Stomach (tissue), 8 donors: ENCODE measurements at regions not wholly inside any gene's neighbourhood (a gene's known extent, or its start where the extent isn't known, plus 50 kb on each side); places are given as distances from the start of the nearest gene placed in this dataset.

Source experiments
- DNase-seq, 2 donors: peaks; one replicate each; pipeline versions ENCODE4 v3.0.0 to v3.0.0-alpha.2; 2013 to 2019
- H3K27ac ChIP-seq, 5 donors: fragments of 200-600 bp in 4 of 5; sonication (generic) in 4 of 5; one replicate each; pipeline ENCODE4 v1.5.1; 2013 to 2019; ENCODE audit warnings: mild to moderate bottlenecking in 1 of 5, moderate library complexity in 1 of 5
- H3K27me3 ChIP-seq, 3 donors: fragments of 200-600 bp; sonication (generic); one replicate each; pipeline ENCODE4 v1.5.1; 2017 to 2019; ENCODE audit warnings: mixed run types in 1 of 3
- H3K36me3 ChIP-seq, 4 donors: fragments of 200-600 bp; sonication (generic); 1 replicate in 3 of 4; 2 replicates in 1 of 4; pipeline ENCODE4 v1.5.1; 2016 to 2019
- H3K4me1 ChIP-seq, 4 donors: fragments of 200-600 bp; sonication (generic); one replicate each; pipeline ENCODE4 v1.5.1; 2016 to 2019
- H3K4me3 ChIP-seq, 4 donors: fragments of 200-600 bp; sonication (generic) in 3 of 4; one replicate each; pipeline ENCODE4 v1.5.1; 2016 to 2019; ENCODE audit warnings: mild to moderate bottlenecking in 1 of 4
- H3K9me3 ChIP-seq, 4 donors: fragments of 200-600 bp; sonication (generic); one replicate each; pipeline ENCODE4 v1.5.1; 2016 to 2019
- EP300 ChIP-seq: sonication (generic); formaldehyde crosslinking; IDR thresholded peaks from one replicate; pipeline ENCODE4 v1.6.1; 2017; ENCODE audit warnings: antibody characterized with exemption
- POLR2A ChIP-seq, 4 donors: fragments of 450-650 bp; IDR thresholded peaks; one replicate each; pipeline ENCODE4 v1.6.1; 2016; ENCODE audit warnings: antibody characterized with exemption in 4 of 4, control low read depth in 2 of 4, mild to moderate bottlenecking in 1 of 4, moderate library complexity in 1 of 4
- POLR2AphosphoS5 ChIP-seq, 3 donors: sonication (generic); formaldehyde crosslinking; IDR thresholded peaks; one replicate each; pipeline ENCODE4 v1.6.1; 2016; ENCODE audit warnings: antibody characterized with exemption in 3 of 3
- WGBS, 5 donors: extraction: QIAGEN DNeasy Blood & Tissue Kit in 3 of 5; methylation state at CpG; one replicate each; pipeline versions ENCODE4 v1.1.5 to v1.1.7; 2013 to 2018; 5-methylcytosine and 5-hydroxymethylcytosine counted together
- intact Hi-C: fragments of 100-400 bp; cut with DNase I; formaldehyde crosslinking; loops from one replicate; pipeline ENCODE4 v1.15.1; 2023; ENCODE audit warnings: low total_unique reads
- TF ChIP-seq, protein P1 (sequence below), 7 experiments: fragments of 450-650 bp in 4 of 7; fragments of 200-600 bp in 3 of 7; sonication (generic) in 3 of 7; IDR thresholded peaks; one replicate each; pipeline ENCODE4 v1.5.1; 2016 to 2019; ENCODE audit warnings: antibody characterized with exemption in 7 of 7, control low read depth in 2 of 7, mild to moderate bottlenecking in 1 of 7
- donor health status: healthy with polysubstance abuse.
- donor health status: Bipolar disorder and iron deficiency.
- donor health status: healthy.

DNA sequence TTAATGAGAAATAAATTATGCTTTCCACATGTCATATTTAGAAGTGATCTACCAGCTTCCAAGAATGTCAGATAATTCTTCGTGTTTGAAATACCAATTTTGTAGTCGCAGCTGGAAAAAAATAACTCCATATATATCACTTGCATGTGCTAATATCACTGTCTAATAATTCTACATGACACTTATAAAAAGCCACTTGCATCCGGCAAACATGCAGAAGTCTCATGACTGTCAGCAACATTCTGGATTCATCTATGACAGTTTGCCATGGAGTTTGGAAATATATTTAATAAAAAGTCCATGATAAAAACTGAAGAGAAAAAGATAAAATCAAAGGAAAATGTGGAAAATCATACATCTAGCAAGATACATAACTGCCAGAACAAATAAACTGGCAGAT, 1784.4 kb downstream of the SUCLG1 start:
- no peak overlapping the region for H3K4me3 ChIP-seq
- TF ChIP-seq POLR2AphosphoS5 (IDR thresholded peaks at IDR 0.05), result no peak
- TF ChIP-seq POLR2A (IDR thresholded peaks at IDR 0.05), result no peak
- TF ChIP-seq, protein P1, sequence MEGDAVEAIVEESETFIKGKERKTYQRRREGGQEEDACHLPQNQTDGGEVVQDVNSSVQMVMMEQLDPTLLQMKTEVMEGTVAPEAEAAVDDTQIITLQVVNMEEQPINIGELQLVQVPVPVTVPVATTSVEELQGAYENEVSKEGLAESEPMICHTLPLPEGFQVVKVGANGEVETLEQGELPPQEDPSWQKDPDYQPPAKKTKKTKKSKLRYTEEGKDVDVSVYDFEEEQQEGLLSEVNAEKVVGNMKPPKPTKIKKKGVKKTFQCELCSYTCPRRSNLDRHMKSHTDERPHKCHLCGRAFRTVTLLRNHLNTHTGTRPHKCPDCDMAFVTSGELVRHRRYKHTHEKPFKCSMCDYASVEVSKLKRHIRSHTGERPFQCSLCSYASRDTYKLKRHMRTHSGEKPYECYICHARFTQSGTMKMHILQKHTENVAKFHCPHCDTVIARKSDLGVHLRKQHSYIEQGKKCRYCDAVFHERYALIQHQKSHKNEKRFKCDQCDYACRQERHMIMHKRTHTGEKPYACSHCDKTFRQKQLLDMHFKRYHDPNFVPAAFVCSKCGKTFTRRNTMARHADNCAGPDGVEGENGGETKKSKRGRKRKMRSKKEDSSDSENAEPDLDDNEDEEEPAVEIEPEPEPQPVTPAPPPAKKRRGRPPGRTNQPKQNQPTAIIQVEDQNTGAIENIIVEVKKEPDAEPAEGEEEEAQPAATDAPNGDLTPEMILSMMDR (IDR thresholded peaks at IDR 0.05), result no peak
- no peak overlapping the region for H3K27ac ChIP-seq
- DNase-seq, result no peak
- intact Hi-C loops, result no loop called here
- WGBS, 5 donors, result 72 to 88% (median 76%) methylated on average over 3 of the region's 3 CpGs
- H3K27me3 ChIP-seq, result no peaks in the 10 kb centered on the region
- no peaks in the 10 kb centered on the region for H3K36me3 ChIP-seq
- H3K4me1 ChIP-seq, result no peaks in the 10 kb centered on the region
- peaks cover 0 to 3% (median 0%) of the 10 kb centered on the region in 4 donors for H3K9me3 ChIP-seq

DNA sequence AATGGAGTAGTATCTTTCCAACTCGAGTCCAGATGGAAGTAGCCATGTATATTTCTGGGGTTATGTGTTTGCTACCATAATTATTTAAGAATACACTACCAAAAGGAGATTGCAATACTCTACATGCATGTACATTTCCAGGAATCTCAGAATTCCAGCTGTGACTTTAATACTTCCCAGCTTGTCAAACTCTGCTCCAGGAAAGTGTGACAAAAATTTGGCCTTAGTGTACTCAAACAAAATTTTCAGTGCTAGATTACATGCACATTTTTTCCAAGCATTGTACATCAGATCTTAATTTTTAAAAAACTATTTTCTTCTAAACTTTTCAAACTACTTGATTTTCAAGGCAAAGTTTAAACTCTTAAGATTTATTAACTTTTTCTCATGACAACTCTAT, 1791.6 kb downstream of the SUCLG1 start:
- DNase-seq, result no peak
- Histone ChIP-seq H3K9me3 (no peaks in the 10 kb centered on the region), H3K27me3 (no peaks in the 10 kb centered on the region), H3K27ac (no peak overlapping the region), H3K4me3 (no peak overlapping the region), H3K36me3 (no peaks in the 10 kb centered on the region), H3K4me1 (no peaks in the 10 kb centered on the region)
- WGBS, 5 donors, result 51 to 76% (median 61%) methylated on average over 1 of the region's 1 CpG
- TF ChIP-seq, protein P1 (IDR thresholded peaks at IDR 0.05), result no peak
- no peak for TF ChIP-seq POLR2AphosphoS5 (IDR thresholded peaks at IDR 0.05)
- intact Hi-C loops, result no loop called here

DNA sequence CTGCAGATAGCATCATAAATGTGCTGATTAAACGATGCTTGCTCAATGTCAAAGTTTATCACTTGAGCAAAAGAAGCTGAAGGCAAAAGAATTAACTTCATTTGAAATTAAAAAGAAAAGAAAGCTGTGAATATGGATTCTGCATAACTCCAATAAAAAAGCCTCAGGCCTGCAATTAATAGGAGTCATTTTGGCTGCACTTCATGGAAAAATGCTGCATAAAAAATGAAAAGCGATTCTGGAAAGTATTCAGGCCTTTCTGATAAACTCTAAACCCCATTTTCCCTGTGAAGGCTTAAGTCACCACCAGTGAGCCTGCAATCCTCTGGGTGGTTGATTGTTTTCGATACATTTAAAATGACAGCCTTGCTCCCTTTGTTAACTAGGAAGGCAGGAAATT, 1793.4 kb downstream of the SUCLG1 start:
- DNase-seq, result no peak
- no peak overlapping the region for H3K4me3 ChIP-seq
- WGBS, 5 donors, result 33 to 68% (median 46%) methylated on average over 3 of the region's 3 CpGs
- no peak overlapping the region for H3K27ac ChIP-seq
- no peaks in the 10 kb centered on the region for H3K4me1 ChIP-seq
- no peaks in the 10 kb centered on the region for H3K27me3 ChIP-seq
- TF ChIP-seq, protein P1 (IDR thresholded peaks at IDR 0.05), result no peak
- no peak for TF ChIP-seq POLR2A (IDR thresholded peaks at IDR 0.05)
- TF ChIP-seq POLR2AphosphoS5 (IDR thresholded peaks at IDR 0.05), result no peak
- no peak for TF ChIP-seq EP300
- H3K36me3 ChIP-seq, result no peaks in the 10 kb centered on the region
- intact Hi-C loops, result no loop called here
- H3K9me3 ChIP-seq, result no peaks in the 10 kb centered on the region

DNA sequence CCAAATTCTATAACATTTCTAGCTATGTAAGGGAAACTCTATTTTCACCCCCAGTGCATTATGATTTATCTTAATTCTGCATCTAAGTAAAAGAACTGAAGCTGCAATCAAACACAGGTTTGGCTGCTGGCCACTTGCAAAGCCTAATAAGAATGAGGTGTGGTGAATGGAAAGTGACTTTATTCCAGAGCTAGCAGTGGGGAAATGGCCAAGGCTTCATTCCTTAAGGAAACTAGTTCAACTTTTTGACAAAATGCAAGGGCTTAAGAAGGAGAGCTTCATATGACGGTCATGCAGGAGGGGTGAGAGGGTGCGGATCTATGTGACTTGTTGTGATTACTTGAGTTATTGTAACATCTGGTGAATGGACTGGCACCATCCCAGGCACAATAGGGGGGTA, 1802.0 kb downstream of the SUCLG1 start:
- H3K4me1 ChIP-seq, result peaks cover 0 to 14% (median 6%) of the 10 kb centered on the region in 4 donors
- no peaks in the 10 kb centered on the region for H3K9me3 ChIP-seq
- H3K36me3 ChIP-seq, result no peaks in the 10 kb centered on the region
- peak; percentile 27 to 29 for DNase-seq
- no peak overlapping the region for H3K27ac ChIP-seq
- no peak overlapping the region for H3K4me3 ChIP-seq
- WGBS, 5 donors, result 32 to 69% (median 46%) methylated on average over 2 of the region's 2 CpGs
- intact Hi-C loops, result no loop called here
- TF ChIP-seq EP300 (no peak), POLR2AphosphoS5 (IDR thresholded peaks at IDR 0.05) (no peak), POLR2A (IDR thresholded peaks at IDR 0.05) (no peak)
- TF ChIP-seq, protein P1 (IDR thresholded peaks at IDR 0.05), result no peak
- no peaks in the 10 kb centered on the region for H3K27me3 ChIP-seq
